ENCODE measurements at regions not wholly inside any gene's neighbourhood (a gene's known extent, or its start where the extent isn't known, plus 50 kb on each side); places are given as distances from the start of the nearest gene placed in this dataset.

DNA sequence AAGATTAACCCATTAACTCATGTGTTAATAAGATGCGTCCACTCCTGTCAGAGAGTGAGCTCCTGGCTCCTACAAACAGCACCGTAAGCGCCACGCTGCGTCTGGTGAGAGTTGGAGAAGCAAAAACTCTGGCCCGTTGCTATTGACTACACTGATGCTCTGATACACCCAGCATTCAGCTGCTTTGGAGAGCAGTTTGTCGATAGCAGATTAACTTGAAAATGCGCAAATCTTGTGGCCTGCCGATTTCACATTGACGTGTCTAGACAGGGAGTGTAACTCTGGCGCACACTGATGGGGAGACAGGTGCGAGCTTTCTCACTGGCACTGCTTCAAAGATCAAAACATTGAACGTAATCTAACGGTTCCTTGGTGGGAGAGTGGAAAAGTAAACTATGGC, 151.7 kb upstream of the RPS6KA2 start:
- Histone ChIP-seq H3K27ac (no peak overlapping the region), H3K27me3 (peaks cover 6% of the 10 kb centered on the region), H3K9me3 (replicated peaks) (no peaks in the 10 kb centered on the region), H3K4me1 (0 out of 2 replicates have a peak, but pooled peaks cover 3% of the 10 kb centered on the region), H3K4me3 (no peak overlapping the region), H3K36me3 (no peaks in the 10 kb centered on the region)
- DNase-seq: no peak

DNA sequence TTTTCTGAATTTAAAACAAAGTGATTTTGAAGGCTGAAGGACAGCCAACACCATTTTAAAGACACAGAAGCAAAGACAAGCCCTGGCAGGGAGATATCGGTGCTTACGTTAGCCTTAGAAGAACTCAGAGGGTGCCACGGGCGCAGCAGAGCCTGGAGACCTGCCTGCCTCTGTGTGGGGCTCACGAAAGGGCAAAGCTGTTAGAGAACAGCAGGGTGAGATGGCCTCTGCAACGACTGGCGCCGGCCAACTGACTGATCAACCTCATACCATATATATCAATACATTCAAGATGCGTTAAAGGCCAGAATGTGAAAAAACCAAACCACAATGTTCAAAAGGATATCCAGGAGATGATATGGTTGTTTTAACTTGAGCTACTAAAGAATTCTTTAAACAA, 151.0 kb upstream of the RPS6KA2 start:
- Histone ChIP-seq H3K4me3 (no peak overlapping the region), H3K27ac (no peak overlapping the region), H3K27me3 (peaks cover 6% of the 10 kb centered on the region), H3K4me1 (0 out of 2 replicates have a peak, but pooled peaks cover 3% of the 10 kb centered on the region), H3K9me3 (replicated peaks) (no peaks in the 10 kb centered on the region), H3K36me3 (no peaks in the 10 kb centered on the region)
- DNase-seq: no peak

DNA sequence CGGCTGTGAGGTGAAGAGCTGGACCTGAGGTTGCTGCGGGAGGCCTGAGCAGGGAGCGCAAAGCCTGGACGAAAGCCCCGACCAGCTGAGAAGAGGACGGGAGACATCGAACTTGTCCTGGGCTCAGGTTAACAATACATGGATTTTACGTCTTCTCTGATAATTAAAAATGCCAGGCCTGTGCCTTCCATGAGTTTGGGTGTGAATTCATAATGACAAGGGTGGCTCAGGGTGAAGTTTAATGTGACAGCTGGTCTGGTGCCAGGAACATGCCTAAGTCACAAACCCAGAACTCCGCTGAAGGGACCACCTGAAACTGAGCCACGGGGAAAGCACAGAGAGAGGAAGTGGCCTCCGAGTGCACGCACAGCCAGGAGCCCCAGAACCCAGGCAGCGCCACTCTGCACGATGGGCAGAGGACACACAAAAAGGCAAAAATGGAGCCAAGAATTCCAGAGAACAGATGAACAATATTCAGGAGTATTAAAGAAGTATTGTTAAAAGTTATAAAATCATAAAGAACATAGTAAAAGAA, 150.1 kb upstream of the RPS6KA2 start:
- H3K27ac ChIP-seq: no peak overlapping the region
- H3K4me1 ChIP-seq: 0 out of 2 replicates have a peak, but pooled peaks cover 3% of the 10 kb centered on the region
- H3K27me3 ChIP-seq: peaks cover 6% of the 10 kb centered on the region
- no peak for DNase-seq
- no peaks in the 10 kb centered on the region for H3K36me3 ChIP-seq
- no peaks in the 10 kb centered on the region for H3K9me3 ChIP-seq (replicated peaks)
- no peak overlapping the region for H3K4me3 ChIP-seq

DNA sequence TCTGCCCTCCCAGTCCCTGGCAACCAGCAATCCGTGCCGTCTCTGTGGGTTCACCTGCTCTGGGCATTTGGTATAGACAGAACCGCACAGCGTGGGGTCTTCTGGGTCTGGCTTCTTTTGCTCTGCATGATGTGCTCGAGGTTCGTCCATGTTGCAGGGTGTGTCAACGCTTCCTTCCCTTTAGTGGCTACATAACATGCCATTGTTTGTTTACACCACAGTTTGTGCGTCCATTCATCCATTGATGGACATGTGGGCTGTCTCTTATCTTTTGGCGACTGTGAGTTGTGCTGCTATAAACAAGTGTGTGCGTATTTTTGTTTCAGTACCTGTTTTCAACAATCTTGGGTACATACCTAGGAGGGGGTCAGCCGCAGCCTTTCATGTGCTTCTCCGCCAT, 149.5 kb upstream of the RPS6KA2 start:
- H3K4me3 ChIP-seq: no peak overlapping the region
- H3K4me1 ChIP-seq: 0 out of 2 replicates have a peak, but pooled peaks cover 3% of the 10 kb centered on the region
- no peaks in the 10 kb centered on the region for H3K36me3 ChIP-seq
- H3K27ac ChIP-seq: no peak overlapping the region
- peaks cover 6% of the 10 kb centered on the region for H3K27me3 ChIP-seq
- H3K9me3 ChIP-seq (replicated peaks): no peaks in the 10 kb centered on the region
- no peak for DNase-seq

DNA sequence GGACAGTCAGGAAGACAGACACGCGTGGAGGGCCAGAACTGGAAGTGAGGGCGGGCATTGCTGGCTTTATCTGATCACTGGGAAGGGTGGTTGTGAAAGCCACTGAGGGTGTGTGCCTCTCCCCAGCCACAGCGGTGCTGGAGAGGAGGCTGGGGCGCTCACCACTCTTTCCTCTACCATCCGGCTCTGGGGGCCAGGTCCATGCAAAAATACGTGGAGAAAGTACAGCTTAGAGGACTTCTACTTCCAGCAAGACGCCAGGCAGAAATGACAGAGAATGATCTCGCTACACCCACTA, 148.8 kb upstream of the RPS6KA2 start:
- no peak for DNase-seq
- no peaks in the 10 kb centered on the region for H3K36me3 ChIP-seq
- no peak overlapping the region for H3K4me3 ChIP-seq
- no peak overlapping the region for H3K27ac ChIP-seq
- no peaks in the 10 kb centered on the region for H3K9me3 ChIP-seq (replicated peaks)
- H3K4me1 ChIP-seq: 0 out of 2 replicates have a peak, but pooled peaks cover 3% of the 10 kb centered on the region
- H3K27me3 ChIP-seq: peaks cover 6% of the 10 kb centered on the region

DNA sequence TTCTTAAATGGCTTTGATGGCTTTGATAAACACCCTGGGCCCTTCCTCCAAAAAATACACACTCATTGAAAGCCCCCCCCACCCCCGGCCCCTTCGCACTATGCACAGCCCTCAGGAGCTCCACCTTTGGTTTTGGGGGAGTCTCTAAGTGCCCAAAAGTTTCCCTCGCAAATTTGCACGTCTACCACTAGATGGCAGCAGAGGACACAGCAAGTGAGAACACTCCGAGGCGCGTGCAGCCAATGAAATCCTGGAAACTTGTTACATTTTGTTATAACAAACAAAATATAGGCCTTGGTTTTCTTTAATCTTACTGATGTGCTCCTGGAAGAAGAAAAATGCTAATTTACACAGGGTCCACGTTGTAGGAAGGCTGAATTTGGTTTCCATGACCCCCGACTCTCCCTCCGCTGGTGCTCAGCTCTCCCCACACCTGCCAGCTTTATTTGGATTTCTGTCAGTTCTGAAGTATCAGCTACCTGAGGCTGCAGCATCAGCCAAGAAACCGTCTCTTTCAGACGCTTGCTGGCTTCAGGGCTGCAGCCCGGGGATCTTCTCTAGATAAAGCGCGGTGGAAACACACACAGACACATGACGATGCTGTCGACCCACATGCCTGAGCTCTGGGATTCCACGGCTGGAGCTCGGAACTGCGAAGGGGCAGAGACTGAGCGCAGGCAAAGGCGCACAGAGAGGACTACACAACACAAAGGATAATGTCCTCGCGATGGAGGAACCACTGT, 148.3 kb upstream of the RPS6KA2 start:
- peak; percentile 54 to 84 for DNase-seq
- Histone ChIP-seq H3K27me3 (peaks cover 6% of the 10 kb centered on the region), H3K4me3 (no peak overlapping the region), H3K4me1 (0 out of 2 replicates have a peak, but pooled peaks cover 3% of the 10 kb centered on the region), H3K36me3 (no peaks in the 10 kb centered on the region), H3K27ac (no peak overlapping the region), H3K9me3 (replicated peaks) (no peaks in the 10 kb centered on the region)

DNA sequence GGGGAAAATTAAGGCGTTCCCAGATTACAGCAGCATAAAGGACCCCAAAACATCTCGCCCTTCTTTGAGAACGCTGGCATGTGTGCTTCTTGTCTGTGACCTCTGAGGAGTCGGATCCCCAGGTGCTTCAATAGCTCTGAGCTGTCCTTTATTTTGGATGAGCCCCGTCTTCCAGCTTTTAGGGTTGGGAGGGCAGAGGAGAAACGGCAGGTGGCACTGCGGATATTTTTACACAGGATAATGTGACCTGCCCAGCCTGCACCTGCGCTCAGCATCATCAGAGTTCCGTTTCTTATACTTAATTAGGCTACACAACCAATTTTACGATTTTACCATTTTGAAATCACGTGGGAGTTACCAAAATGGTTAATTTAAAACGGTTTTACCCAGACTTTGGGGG, 147.7 kb upstream of the RPS6KA2 start:
- H3K4me3 ChIP-seq: no peak overlapping the region
- DNase-seq: no peak
- peaks cover 6% of the 10 kb centered on the region for H3K27me3 ChIP-seq
- 0 out of 2 replicates have a peak, but pooled peaks cover 3% of the 10 kb centered on the region for H3K4me1 ChIP-seq
- no peaks in the 10 kb centered on the region for H3K9me3 ChIP-seq (replicated peaks)
- H3K36me3 ChIP-seq: no peaks in the 10 kb centered on the region
- H3K27ac ChIP-seq: no peak overlapping the region

DNA sequence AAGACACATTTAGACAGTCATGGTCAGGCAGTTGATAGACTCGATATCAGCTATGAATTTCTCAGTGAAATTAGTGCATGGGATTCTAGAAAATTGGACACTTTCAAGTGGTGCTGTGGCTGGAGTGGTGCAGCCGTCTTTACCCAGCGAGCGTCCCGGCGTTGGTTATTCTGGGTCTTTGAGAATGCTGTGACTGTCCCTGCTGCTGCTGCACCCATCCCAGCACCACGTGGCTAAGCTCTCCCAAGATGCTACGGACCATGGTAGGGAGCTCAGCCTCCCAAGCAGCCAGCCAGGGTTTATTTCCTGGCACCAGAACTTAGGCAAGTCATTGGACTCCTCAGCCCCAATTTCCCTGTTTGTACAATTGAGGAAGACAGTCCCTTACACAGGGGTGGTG, 147.2 kb upstream of the RPS6KA2 start:
- H3K4me3 ChIP-seq: no peak overlapping the region
- H3K27ac ChIP-seq: no peak overlapping the region
- no peak for DNase-seq

DNA sequence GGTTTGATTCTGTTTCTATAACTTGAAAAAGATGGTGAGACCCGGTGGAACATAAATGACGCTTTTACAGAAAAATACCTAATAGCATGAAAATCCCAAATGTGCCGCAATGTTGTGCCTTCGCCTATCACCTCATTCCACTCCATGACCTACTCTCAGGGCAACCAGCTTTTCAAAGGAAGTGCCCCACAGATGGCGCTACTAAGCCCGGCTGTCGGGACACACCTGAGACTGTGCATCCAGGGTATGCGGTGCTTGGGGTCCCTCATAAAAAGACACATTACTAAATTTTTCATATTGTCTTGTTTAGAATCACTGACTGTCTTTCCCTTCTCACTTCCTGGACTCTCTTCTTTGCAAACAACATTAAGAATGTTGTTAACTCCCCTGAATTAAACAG, 145.5 kb upstream of the RPS6KA2 start:
- Histone ChIP-seq H3K9me3 (replicated peaks) (no peaks in the 10 kb centered on the region), H3K27me3 (peaks cover 6% of the 10 kb centered on the region), H3K4me3 (no peak overlapping the region), H3K36me3 (no peaks in the 10 kb centered on the region), H3K4me1 (0 out of 2 replicates have a peak, but pooled peaks cover 3% of the 10 kb centered on the region), H3K27ac (no peak overlapping the region)
- no peak for DNase-seq

More for the DNA sequence above, 147.2 kb upstream of the RPS6KA2 start:
- H3K27me3 ChIP-seq: peaks cover 6% of the 10 kb centered on the region
- H3K36me3 ChIP-seq: no peaks in the 10 kb centered on the region
- H3K4me1 ChIP-seq: 0 out of 2 replicates have a peak, but pooled peaks cover 3% of the 10 kb centered on the region
- H3K9me3 ChIP-seq (replicated peaks): no peaks in the 10 kb centered on the region

DNA sequence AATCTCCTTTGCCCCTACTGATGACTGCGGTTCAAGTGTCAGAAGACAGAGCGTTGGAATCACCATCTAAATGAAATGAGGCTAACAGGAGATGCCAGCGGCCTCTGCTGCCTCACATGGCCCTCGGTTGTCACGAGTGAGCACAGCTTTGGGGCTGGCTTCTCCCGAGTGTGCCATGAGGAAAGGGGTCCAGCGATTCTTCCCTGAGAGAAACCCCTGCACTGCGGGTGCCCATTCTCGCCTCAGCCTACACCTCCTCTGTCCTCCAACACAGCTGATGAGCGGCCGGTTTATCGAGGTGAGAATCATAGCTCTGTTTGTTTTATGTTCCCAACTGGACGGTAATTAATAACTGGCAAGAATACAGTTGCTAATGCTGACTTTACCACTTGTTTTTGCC, 144.7 kb upstream of the RPS6KA2 start:
- Histone ChIP-seq H3K9me3 (replicated peaks) (no peaks in the 10 kb centered on the region), H3K27ac (no peak overlapping the region), H3K4me3 (no peak overlapping the region), H3K4me1 (0 out of 2 replicates have a peak, but pooled peaks cover 3% of the 10 kb centered on the region), H3K36me3 (no peaks in the 10 kb centered on the region), H3K27me3 (peaks cover 6% of the 10 kb centered on the region)
- DNase-seq: no peak

DNA sequence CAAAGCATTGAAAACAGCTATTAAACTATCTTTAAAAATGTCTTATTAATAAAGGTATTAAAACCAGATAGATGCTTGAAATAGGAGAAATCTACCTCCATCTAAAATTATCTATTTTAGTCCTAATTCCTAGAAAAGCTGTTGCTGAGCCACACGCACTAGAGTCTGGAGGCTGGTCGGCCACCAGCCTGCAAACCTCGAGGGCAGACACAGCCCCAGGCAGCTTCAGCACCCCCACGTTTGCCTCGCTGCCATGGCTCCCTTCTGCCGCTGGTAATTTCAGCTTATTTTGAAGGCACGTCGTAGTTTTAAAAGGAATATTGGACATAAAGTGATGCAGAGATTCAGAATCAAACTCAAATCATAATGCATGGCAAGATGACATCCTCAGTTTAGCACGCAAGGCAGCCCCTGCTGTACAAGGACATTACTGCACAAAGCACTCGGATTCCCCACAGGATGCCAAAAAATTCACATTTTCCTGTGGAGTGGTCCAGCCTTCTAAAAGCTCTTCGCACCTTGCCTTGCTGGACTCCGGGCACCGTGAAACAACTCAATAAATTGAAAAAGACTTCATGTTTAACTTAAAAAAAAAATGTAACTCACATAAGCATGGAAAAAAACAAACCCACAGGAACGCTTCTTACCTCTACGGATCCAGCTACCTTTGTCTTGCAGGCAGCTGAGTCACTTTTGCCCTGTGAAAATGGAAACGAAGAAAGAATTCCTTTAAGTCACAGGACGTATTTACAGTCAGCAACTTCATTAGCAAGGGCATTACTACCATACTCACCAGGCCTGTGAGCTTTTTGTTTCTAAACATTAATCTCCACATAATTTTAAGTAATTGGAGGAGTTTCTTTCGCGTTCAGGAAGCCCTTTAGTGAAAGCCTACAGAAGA, 143.4 kb upstream of the RPS6KA2 start:
- Histone ChIP-seq H3K27me3 (peaks cover 2% of the 10 kb centered on the region), H3K9me3 (replicated peaks) (no peaks in the 10 kb centered on the region), H3K4me3 (no peak overlapping the region), H3K4me1 (0 out of 2 replicates have a peak, but pooled peaks cover 2% of the 10 kb centered on the region), H3K36me3 (no peaks in the 10 kb centered on the region), H3K27ac (no peak overlapping the region)
- no peak for DNase-seq

DNA sequence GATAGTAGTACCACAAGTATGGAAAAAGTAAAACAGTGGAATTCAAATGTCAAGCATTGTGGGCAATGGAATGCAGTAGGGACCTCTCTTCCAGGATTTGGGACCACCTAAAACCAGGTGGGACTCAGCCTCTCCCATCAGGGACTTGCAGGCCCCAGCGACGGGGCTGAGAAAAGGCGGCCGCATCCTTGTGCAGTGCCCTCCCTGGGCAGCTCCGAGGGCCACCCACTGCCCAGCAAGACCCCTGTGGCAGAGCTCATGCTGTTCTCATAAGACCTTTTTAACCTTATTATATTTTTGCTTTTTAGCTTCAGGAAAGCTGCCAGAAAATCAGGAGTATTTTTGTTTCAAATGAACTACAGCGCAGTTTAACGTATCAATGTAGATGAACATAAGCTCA, 142.6 kb upstream of the RPS6KA2 start:
- Histone ChIP-seq H3K4me1 (no peaks in the 10 kb centered on the region), H3K27ac (no peak overlapping the region), H3K36me3 (no peaks in the 10 kb centered on the region), H3K27me3 (no peaks in the 10 kb centered on the region), H3K4me3 (no peak overlapping the region), H3K9me3 (replicated peaks) (no peaks in the 10 kb centered on the region)
- no peak for DNase-seq

DNA sequence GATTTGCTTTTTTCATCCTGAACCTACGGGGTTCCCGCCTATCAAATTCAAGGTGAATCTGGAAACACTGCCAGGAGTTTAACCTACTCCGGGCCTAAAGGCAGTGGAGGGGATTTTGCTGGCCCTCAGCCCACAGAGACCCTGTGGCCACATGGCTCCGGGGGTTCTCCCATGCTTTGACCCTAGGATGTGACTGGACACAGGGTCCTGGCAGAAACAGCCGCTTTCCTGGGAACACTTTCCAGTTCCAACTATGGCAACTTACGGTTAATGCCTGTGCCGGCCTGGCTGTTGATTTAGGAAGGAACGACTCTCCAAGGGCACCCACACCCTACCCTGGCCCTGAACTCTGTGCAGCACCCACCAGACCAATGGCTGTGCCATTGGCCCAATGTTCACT, 141.7 kb upstream of the RPS6KA2 start:
- Histone ChIP-seq H3K27ac (no peak overlapping the region), H3K27me3 (no peaks in the 10 kb centered on the region), H3K9me3 (replicated peaks) (no peaks in the 10 kb centered on the region), H3K4me1 (no peaks in the 10 kb centered on the region), H3K4me3 (no peak overlapping the region), H3K36me3 (no peaks in the 10 kb centered on the region)
- DNase-seq: no peak

DNA sequence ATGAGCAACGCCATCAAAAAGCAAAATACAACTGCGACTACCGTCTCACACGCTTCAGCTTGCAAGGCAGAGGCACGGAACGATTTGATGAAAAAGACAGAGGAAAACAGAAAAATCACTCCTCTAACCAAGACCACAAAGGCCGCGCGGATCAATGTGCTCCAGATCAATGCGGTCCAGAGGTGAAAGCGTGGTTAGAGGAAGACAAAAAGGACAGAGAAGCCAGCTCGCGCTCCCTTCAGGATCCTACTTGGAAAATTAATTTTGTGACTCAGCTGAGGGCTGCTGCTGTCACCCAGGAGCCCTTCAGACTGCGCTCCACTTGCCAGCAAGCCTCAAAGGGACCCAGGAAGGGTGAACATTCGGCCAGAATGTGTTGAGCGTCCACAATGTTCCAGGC, 140.2 kb upstream of the RPS6KA2 start:
- H3K4me3 ChIP-seq: no peak overlapping the region
- H3K4me1 ChIP-seq: no peaks in the 10 kb centered on the region
- no peaks in the 10 kb centered on the region for H3K9me3 ChIP-seq (replicated peaks)
- H3K27me3 ChIP-seq: 0 out of 2 replicates have a peak, but pooled peaks cover 5% of the 10 kb centered on the region
- no peak for DNase-seq
- H3K36me3 ChIP-seq: no peaks in the 10 kb centered on the region
- no peak overlapping the region for H3K27ac ChIP-seq

DNA sequence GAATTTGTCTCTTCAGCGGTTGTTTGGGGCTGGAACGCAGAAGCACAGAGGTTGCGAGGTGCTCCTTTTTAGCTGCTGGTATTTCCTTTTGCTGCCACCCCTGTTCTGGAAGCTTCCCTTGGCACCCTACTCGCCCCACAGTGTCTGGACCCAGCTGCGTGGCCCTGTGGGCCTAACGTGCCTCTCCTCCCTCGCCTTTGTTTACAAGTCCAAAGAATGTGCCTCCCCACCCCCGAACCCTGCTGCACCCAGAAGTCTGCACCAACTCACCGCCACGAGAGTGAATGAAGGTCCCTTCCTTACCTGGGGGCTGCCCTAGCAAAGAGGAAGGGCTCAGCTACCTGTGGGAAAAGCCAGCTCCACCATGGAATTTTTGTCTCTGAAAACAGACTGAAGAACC, 139.7 kb upstream of the RPS6KA2 start:
- 0 out of 2 replicates have a peak, but pooled peaks cover 6% of the 10 kb centered on the region for H3K27me3 ChIP-seq
- H3K27ac ChIP-seq: no peak overlapping the region
- H3K9me3 ChIP-seq (replicated peaks): no peaks in the 10 kb centered on the region
- no peaks in the 10 kb centered on the region for H3K4me1 ChIP-seq
- no peak for DNase-seq
- H3K36me3 ChIP-seq: no peaks in the 10 kb centered on the region
- no peak overlapping the region for H3K4me3 ChIP-seq
